ENCODE measurements at regions not wholly inside any gene's neighbourhood (a gene's known extent, or its start where the extent isn't known, plus 50 kb on each side); places are given as distances from the start of the nearest gene placed in this dataset.

DNA sequence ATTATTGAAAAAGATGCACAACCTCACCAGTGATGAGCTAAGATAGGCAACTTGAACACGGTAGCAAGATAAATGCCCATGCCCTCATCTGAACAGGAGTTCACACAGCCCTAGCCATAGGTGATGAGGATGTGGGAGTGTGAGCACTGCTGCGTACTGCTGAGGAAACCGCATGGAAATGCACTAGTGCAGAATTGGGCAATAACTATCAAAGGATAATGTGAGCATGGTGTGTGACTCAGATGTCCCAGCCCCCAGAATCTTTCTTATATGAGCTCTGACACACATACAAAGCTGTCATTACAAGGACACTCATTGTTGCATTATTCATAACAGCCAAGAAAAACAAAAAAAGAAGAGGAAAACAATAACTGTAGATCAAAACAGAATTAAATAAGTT lies 521.2 kb downstream of the IRX1 start:
- Histone ChIP-seq H3K4me3 (ENCODE audit: low read length) (no peak overlapping the region), H3K36me3 (ENCODE audit: control insufficient read depth, insufficient read depth, low read length) (no peaks in the 10 kb centered on the region), H3K27me3 (ENCODE audit: control insufficient read depth, insufficient read depth, low read length) (no peaks in the 10 kb centered on the region), H3K4me1 (ENCODE audit: control insufficient read depth, insufficient read depth, low read length) (no peaks in the 10 kb centered on the region; the same call in 1 of the 2 replicates), H3K27ac (ENCODE audit: low read length) (no peak overlapping the region), H3K9me3 (ENCODE audit: control insufficient read depth, insufficient read depth, low read length) (no peaks in the 10 kb centered on the region)
- WGBS (ENCODE audit: insufficient coverage, insufficient read length), result no CpG with 5 or more reads among the region's 3 CpGs
- no peak for DNase-seq (ENCODE audit: low read depth, low spot score)

DNA sequence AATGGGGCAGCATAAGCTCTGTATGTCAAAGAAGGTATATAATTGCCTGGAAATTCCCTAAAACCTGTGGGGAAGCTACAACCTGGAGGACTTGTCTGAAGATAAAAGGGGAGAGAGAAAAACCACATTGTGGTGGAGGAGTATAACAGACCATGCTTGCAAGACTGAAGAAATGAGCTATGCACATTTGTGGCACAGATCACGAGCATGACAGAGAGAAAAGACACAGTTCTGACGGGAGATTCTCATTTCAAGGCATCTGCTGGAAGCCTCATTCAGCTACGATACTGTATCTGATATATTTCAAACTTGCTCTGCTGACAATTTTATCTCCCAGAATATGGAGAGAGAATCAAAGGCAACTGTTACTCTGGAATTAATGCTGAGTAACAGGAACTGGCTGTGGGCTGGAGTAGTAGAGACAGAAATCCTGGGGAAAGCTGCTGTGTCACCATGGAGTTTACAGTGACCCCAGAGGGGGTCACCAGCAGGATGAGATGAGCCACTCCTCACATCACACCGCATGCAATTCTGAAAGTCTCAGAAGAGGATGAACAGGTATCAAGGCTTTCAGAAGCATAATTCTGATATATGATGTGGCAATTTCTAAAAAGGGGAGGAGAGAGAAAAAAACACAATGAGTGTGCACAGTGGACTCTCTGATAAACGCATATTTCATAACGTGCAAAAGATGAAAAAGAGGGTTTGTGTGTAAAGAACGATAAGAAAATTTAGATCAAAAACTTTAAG lies 528.8 kb downstream of the IRX1 start:
- Histone ChIP-seq H3K36me3 (ENCODE audit: control insufficient read depth, insufficient read depth, low read length) (no peaks in the 10 kb centered on the region), H3K9me3 (ENCODE audit: control insufficient read depth, insufficient read depth, low read length) (no peaks in the 10 kb centered on the region), H3K4me3 (ENCODE audit: low read length) (no peak overlapping the region), H3K27ac (ENCODE audit: low read length) (no peak overlapping the region), H3K27me3 (ENCODE audit: control insufficient read depth, insufficient read depth, low read length) (no peaks in the 10 kb centered on the region), H3K4me1 (ENCODE audit: control insufficient read depth, insufficient read depth, low read length) (no peaks in the 10 kb centered on the region)
- DNase-seq (ENCODE audit: low read depth, low spot score), result no peak
- WGBS (ENCODE audit: insufficient coverage, insufficient read length), result 100% methylated on average over 1 of the region's 7 CpGs

DNA sequence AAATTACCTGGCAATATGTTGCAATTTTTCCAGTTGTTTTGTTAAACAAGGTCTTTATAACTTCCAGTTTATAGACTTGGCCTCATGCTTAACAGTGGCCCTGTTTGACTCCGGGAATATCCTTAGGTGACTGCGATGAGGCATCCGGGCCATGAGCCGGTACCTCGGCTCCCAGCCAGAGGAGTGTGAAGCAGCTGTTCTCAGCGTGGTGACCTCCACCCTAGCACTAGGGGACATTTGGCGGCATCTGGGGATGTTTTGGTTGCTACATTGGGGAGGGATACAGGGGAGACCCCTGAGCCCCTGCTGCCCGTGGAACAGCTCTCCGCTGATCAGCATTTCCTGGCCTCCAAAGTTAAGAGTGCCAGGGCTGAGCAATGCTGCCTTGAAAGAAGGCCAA lies 533.4 kb downstream of the IRX1 start:
- Histone ChIP-seq H3K4me3 (ENCODE audit: low read length) (no peak overlapping the region), H3K36me3 (ENCODE audit: control insufficient read depth, insufficient read depth, low read length) (no peaks in the 10 kb centered on the region), H3K4me1 (ENCODE audit: control insufficient read depth, insufficient read depth, low read length) (no peaks in the 10 kb centered on the region), H3K27ac (ENCODE audit: low read length) (no peak overlapping the region), H3K9me3 (ENCODE audit: control insufficient read depth, insufficient read depth, low read length) (no peaks in the 10 kb centered on the region), H3K27me3 (ENCODE audit: control insufficient read depth, insufficient read depth, low read length) (no peaks in the 10 kb centered on the region)
- no peak for DNase-seq (ENCODE audit: low read depth, low spot score)
- no CpG with 5 or more reads among the region's 9 CpGs for WGBS (ENCODE audit: insufficient coverage, insufficient read length)

DNA sequence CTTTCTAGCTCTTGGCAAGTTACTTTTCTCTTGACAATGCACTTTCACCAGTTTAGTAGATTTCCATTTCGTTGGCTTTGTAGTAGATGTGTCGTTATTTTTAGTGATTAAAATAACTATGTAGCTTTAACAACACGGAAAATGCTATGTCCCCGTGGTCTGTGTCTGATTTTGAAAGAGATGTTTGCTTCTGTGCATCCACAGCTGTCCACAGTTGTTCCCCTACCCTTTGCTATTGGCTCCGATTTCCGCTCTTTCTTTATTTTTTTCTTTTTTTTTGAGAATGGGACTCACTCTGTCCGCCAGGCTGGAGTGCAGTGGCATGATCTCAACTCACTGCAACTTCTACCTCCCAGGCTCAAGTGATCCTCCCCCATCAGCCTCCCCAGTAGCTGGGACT lies 533.9 kb downstream of the IRX1 start:
- Histone ChIP-seq H3K36me3 (ENCODE audit: control insufficient read depth, insufficient read depth, low read length) (no peaks in the 10 kb centered on the region), H3K4me1 (ENCODE audit: control insufficient read depth, insufficient read depth, low read length) (no peaks in the 10 kb centered on the region), H3K4me3 (ENCODE audit: low read length) (no peak overlapping the region), H3K9me3 (ENCODE audit: control insufficient read depth, insufficient read depth, low read length) (no peaks in the 10 kb centered on the region), H3K27ac (ENCODE audit: low read length) (no peak overlapping the region), H3K27me3 (ENCODE audit: control insufficient read depth, insufficient read depth, low read length) (no peaks in the 10 kb centered on the region)
- WGBS (ENCODE audit: insufficient coverage, insufficient read length), result no CpG with 5 or more reads among the region's 7 CpGs
- DNase-seq (ENCODE audit: low read depth, low spot score), result no peak

DNA sequence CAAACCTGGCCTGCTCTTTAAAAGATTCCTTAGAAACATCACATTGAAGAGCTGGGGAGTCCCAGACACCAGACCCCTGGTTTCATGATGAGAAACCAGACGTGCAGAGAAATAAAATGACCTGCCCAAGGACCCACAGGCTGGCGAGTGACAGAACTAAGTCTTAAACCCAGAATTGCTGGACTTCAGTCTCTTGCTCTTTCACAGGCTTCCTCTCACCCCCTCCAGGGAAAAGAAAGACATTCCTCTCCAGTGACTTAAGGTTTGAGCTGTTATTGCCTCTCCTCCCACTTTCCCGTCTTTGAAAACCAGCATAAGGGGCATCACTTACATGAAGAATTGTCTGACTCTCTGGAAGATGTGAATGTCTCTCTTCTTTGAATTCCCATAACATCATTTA lies 535.2 kb downstream of the IRX1 start:
- Histone ChIP-seq H3K4me3 (ENCODE audit: low read length) (no peak overlapping the region), H3K27ac (ENCODE audit: low read length) (no peak overlapping the region), H3K9me3 (ENCODE audit: control insufficient read depth, insufficient read depth, low read length) (no peaks in the 10 kb centered on the region), H3K27me3 (ENCODE audit: control insufficient read depth, insufficient read depth, low read length) (no peaks in the 10 kb centered on the region), H3K36me3 (ENCODE audit: control insufficient read depth, insufficient read depth, low read length) (no peaks in the 10 kb centered on the region), H3K4me1 (ENCODE audit: control insufficient read depth, insufficient read depth, low read length) (no peaks in the 10 kb centered on the region)
- no peak for DNase-seq (ENCODE audit: low read depth, low spot score)
- no CpG with 5 or more reads among the region's 3 CpGs for WGBS (ENCODE audit: insufficient coverage, insufficient read length)

DNA sequence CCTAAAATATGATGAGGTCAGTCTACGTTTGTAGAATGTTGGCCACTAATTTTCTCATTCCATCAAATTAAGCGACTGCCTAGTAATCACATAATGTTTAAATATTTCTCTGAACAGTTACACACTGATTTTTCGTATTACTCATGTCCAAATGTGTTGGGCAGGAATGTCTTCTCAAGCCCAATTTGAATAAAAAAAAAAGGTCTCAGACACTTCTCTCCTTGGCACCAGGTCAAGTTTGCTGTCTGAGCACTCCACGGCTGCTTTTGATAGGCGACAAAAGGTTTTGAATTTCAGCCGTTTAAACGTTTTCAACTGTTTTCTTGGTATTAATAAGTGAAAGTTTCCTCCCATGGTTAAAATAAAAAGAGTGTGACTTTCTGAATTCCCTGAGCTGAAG lies 542.1 kb downstream of the IRX1 start:
- Histone ChIP-seq H3K27me3 (ENCODE audit: control insufficient read depth, insufficient read depth, low read length) (no peaks in the 10 kb centered on the region), H3K4me3 (ENCODE audit: low read length) (no peak overlapping the region), H3K4me1 (ENCODE audit: control insufficient read depth, insufficient read depth, low read length) (no peaks in the 10 kb centered on the region), H3K27ac (ENCODE audit: low read length) (no peak overlapping the region), H3K9me3 (ENCODE audit: control insufficient read depth, insufficient read depth, low read length) (no peaks in the 10 kb centered on the region), H3K36me3 (ENCODE audit: control insufficient read depth, insufficient read depth, low read length) (no peaks in the 10 kb centered on the region)
- no CpG with 5 or more reads among the region's 7 CpGs for WGBS (ENCODE audit: insufficient coverage, insufficient read length)
- DNase-seq (ENCODE audit: low read depth, low spot score), result no peak

DNA sequence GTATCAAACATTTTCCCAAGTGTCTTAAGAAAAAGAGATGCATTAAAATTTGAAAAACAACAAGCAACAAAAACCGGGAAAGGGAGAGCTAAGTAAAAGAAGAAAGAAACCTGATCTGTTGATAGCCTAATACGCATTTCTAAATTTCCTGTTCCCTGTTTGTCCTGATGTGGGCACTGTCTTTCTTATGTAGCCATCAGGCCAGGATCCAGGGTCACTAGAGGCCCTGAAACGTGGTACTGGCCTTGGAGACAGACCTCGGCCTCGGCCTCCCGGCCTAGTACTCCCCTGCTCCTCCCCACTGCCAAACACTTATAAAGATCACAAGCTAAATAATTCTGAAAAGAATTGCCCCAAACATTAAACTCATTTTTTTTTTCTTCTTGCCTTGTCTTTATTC lies 547.2 kb downstream of the IRX1 start:
- Histone ChIP-seq H3K27me3 (ENCODE audit: control insufficient read depth, insufficient read depth, low read length) (no peaks in the 10 kb centered on the region), H3K36me3 (ENCODE audit: control insufficient read depth, insufficient read depth, low read length) (no peaks in the 10 kb centered on the region), H3K4me3 (ENCODE audit: low read length) (no peak overlapping the region), H3K4me1 (ENCODE audit: control insufficient read depth, insufficient read depth, low read length) (no peaks in the 10 kb centered on the region; the same call in 1 of the 2 replicates), H3K9me3 (ENCODE audit: control insufficient read depth, insufficient read depth, low read length) (no peaks in the 10 kb centered on the region), H3K27ac (ENCODE audit: low read length) (no peak overlapping the region)
- peak; percentile 20 for DNase-seq (ENCODE audit: low read depth, low spot score)
- WGBS (ENCODE audit: insufficient coverage, insufficient read length), result no CpG with 5 or more reads among the region's 6 CpGs

DNA sequence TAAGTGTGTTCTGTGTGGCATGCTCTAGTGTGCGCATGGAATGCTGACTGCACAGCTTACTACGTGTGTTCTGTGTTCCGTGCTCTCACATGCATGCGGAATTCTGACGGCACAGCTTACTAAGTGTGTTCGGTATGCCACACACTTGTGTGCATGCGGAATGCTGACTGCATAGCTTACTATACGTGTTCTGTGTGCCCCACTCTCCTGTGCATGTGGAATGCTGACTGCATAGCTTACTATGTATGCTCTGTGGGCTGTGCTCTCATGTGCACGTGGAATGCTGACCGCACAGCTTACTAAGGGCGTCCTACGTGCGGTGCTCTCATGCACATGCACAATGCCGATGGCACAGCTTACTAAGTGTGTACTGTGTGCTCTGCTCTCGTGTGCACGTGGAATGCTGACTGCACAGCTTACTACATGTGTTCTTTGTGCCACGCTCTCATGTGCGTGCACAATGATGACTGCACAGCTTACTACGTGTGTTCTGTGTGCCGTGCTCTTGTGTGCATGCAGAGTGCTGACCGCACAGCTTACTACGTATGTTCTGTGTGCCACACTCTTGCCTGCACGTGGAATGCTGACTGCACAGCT lies 548.9 kb downstream of the IRX1 start:
- DNase-seq (ENCODE audit: low read depth, low spot score), result no peak
- Histone ChIP-seq H3K36me3 (ENCODE audit: control insufficient read depth, insufficient read depth, low read length) (no peaks in the 10 kb centered on the region), H3K27ac (ENCODE audit: low read length) (no peak overlapping the region), H3K4me3 (ENCODE audit: low read length) (no peak overlapping the region), H3K27me3 (ENCODE audit: control insufficient read depth, insufficient read depth, low read length) (no peaks in the 10 kb centered on the region), H3K9me3 (ENCODE audit: control insufficient read depth, insufficient read depth, low read length) (no peaks in the 10 kb centered on the region), H3K4me1 (ENCODE audit: control insufficient read depth, insufficient read depth, low read length) (no peaks in the 10 kb centered on the region; the same call in 1 of the 2 replicates)
- no CpG with 5 or more reads among the region's 23 CpGs for WGBS (ENCODE audit: insufficient coverage, insufficient read length)

DNA sequence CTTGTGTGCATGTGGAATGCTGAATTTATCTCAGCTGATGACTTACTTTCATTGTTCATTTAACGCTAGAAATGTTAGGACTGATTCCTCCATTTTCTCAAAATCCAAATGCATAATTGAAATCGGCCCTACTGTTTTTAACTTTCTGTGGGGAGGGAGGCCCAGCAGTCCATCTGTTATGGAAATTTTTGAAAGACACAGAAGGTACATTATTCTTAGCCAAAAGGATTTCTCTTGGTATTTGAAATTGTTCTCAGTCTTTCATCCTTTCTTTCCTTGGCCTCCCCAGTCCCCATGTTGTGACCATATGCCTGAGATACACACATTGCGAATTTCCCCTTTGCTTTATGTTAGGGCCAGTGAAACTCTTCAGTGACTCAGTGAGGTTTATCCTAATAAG lies 549.9 kb downstream of the IRX1 start:
- Histone ChIP-seq H3K36me3 (ENCODE audit: control insufficient read depth, insufficient read depth, low read length) (no peaks in the 10 kb centered on the region), H3K9me3 (ENCODE audit: control insufficient read depth, insufficient read depth, low read length) (no peaks in the 10 kb centered on the region), H3K27ac (ENCODE audit: low read length) (no peak overlapping the region), H3K4me1 (ENCODE audit: control insufficient read depth, insufficient read depth, low read length) (no peaks in the 10 kb centered on the region; the same call in 1 of the 2 replicates), H3K27me3 (ENCODE audit: control insufficient read depth, insufficient read depth, low read length) (no peaks in the 10 kb centered on the region), H3K4me3 (ENCODE audit: low read length) (no peak overlapping the region)
- DNase-seq (ENCODE audit: low read depth, low spot score), result no peak
- no CpG with 5 or more reads among the region's 3 CpGs for WGBS (ENCODE audit: insufficient coverage, insufficient read length)

DNA sequence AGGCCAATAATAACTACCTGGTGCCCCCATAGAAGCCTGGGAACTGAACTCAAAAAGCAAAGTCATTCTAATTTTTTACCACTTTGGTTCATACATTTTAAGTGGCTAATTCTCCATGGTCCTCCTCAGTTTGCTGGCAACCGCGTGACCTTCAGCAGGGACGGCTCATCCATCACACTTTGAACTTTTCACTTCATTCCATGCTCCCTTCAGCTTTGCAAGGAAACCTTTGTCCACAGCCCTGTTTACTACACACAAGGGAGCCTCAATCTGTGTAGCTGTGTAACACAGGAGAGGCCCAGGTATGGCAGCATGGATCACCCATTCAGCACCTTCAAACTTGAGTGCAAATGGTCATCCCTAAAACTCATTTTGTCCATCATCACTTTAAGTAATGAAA lies 552.4 kb downstream of the IRX1 start:
- no peaks in the 10 kb centered on the region for H3K36me3 ChIP-seq (ENCODE audit: control insufficient read depth, insufficient read depth, low read length)
- H3K9me3 ChIP-seq (ENCODE audit: control insufficient read depth, insufficient read depth, low read length), result no peaks in the 10 kb centered on the region
- no peak for DNase-seq (ENCODE audit: low read depth, low spot score)
- no CpG with 5 or more reads among the region's 3 CpGs for WGBS (ENCODE audit: insufficient coverage, insufficient read length)
- H3K4me1 ChIP-seq (ENCODE audit: control insufficient read depth, insufficient read depth, low read length), result no peaks in the 10 kb centered on the region; the same call in 1 of the 2 replicates
- no peaks in the 10 kb centered on the region for H3K27me3 ChIP-seq (ENCODE audit: control insufficient read depth, insufficient read depth, low read length)
- no peak overlapping the region for H3K4me3 ChIP-seq (ENCODE audit: low read length)
- no peak overlapping the region for H3K27ac ChIP-seq (ENCODE audit: low read length)

DNA sequence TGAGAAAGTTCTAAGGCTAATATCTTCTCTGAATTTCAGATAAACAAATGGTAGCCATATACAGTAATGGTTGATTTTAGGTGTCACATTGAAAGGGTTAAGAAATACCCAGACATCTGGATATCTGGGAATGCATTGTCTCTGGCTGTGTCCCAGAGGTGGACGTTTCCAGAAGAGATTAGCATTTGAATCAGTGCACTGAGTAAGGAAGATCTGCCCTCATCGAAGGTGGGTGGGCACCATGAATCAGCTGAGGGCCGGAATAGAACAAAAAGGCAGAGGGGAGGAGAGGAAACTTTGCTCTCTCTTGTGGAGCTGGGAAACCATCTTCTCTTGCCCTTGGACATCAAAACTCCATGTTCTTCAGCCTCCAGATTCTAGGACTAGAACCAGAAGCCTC lies 554.4 kb downstream of the IRX1 start:
- H3K27ac ChIP-seq (ENCODE audit: low read length), result no peak overlapping the region
- no CpG with 5 or more reads among the region's 3 CpGs for WGBS (ENCODE audit: insufficient coverage, insufficient read length)
- H3K27me3 ChIP-seq (ENCODE audit: control insufficient read depth, insufficient read depth, low read length), result no peaks in the 10 kb centered on the region
- no peaks in the 10 kb centered on the region for H3K4me1 ChIP-seq (ENCODE audit: control insufficient read depth, insufficient read depth, low read length)
- no peaks in the 10 kb centered on the region for H3K9me3 ChIP-seq (ENCODE audit: control insufficient read depth, insufficient read depth, low read length)
- no peak for DNase-seq (ENCODE audit: low read depth, low spot score)
- no peak overlapping the region for H3K4me3 ChIP-seq (ENCODE audit: low read length)
- H3K36me3 ChIP-seq (ENCODE audit: control insufficient read depth, insufficient read depth, low read length), result no peaks in the 10 kb centered on the region

Measured in iPS DF 6.9 (cell line).